SW 1271 (cell line): ENCODE measurements at regions not wholly inside any gene's neighbourhood (a gene's known extent, or its start where the extent isn't known, plus 50 kb on each side); places are given as distances from the start of the nearest gene placed in this dataset.

Experiments used
- DNase-seq, 2 experiments: peaks; one replicate each; lab custom pipeline; 2025; lab: John Stamatoyannopoulos, UW

DNA sequence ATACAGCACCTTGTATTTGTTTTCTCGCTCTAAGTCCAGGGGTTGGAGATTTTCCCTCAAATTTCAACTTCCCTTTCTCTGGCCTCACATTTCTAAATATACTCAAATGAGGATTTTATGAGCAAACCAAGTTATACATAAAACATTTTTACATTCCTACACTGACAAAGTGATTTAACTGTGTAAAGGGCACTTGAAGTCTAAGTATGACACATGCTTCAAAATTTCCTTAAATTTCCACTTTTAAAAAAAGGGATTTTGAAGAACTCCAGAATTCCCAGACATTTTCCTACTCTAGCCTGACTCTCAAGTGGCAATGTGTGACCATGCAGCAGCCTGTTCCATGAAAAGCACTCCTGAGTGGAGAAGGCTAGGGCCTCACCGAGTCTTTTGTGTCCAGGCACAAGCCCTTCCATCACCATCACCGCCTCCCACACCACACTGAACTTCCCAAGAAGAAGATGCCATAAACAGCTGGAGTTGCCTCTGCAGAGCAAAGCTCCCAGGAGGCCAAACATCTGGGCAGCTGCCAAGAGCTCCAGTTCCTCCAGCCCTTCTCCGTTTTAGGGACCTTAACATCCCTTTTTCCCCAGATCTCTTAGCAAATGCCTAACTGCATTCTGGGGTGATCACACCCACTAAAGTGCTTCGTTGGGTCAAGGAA lies 68.9 kb downstream of the NCR2 start:
- DNase-seq, result no peak

- no peak for DNase-seq
Observed at GRCh38 chr6:41405941-41406727, 70.7 kb downstream of the NCR2 start.

- no peak for DNase-seq
Observed at GRCh38 chr6:41406728-41407489, 71.5 kb downstream of the NCR2 start.

GRCh38 chr6:41408576-41408975 lies 73.2 kb downstream of the NCR2 start:
- no peak for DNase-seq

DNA sequence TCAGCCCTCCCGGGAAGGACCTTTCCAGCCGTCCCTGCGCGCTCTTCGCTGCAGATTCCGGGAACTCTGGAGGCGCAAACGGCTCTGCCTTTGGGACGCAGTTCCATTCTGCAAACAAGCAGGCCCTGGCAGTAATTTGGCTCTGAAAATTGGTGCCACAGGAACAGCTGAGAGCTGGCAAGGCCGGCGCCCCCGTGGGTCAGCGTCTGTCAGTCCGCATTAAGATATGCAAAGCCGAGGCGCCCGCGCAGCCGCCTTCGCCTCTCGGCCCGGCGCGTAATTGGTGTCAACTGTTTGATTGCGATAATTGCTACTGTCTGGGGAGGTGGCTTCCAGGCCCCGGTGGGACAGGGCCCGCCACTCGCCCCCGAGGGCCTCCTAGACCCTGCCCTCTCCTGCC lies 73.6 kb downstream of the NCR2 start:
- DNase-seq, result no peak

- DNase-seq, result no peak
Observed at GRCh38 chr6:41409489-41409888, 74.1 kb downstream of the NCR2 start.

DNA sequence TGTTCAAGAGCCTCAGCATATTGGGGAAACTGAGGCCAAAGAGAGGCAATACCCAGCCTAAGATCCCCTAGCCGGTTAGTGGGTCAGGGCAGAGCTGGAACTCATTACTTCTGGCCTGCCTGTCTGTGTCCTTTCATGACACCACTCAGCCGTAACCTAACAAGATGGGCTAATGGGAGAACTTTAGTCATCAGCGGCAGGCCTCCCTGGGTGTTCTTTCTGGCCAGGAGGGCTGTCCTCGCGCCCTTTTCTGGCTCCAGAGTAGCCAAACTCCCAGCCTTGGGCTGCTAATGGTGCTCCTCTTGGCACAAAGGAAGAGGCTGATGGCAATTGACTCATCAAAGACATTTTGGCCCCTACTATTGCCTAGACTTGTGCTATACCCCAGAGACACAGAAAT lies 76.6 kb downstream of the NCR2 start:
- no peak for DNase-seq

DNA sequence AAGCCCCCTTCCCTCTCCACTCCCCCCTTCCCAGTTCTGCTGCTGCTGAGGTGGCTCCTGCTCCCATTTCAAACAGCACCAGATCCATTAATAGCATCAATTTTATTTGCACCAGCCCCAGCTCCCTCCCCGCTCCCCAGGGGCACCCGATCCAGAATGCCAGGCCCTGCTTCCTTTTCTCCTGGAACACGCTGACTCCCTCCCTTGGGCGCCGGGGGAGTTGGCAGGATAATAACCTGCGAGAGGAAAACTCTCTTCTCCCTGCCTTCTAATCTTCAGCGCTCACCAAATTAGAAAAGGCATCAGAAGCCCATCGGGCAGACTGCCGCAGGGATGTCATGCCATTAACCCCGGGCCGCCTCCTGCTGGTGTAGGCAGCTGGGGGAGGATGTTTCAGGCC lies 77.8 kb downstream of the NCR2 start:
- DNase-seq, result no peak

DNA sequence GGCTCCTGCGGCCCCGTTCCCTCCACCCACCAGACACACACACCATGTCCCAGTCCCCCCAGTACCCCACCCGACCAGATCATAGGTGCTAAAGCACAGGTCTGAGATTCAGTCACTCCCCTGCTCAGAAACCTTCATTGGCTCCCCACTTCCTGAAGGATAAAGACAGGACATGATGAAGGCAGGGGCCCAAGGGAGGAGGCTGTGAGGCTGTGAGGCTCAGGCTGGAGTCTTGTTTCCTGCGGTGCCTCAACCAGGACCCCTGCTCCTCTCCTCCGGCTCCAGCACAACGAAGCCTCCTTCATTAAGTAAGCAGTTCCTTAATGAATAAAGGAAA lies 81.1 kb downstream of the NCR2 start:
- DNase-seq, result no peak

DNA sequence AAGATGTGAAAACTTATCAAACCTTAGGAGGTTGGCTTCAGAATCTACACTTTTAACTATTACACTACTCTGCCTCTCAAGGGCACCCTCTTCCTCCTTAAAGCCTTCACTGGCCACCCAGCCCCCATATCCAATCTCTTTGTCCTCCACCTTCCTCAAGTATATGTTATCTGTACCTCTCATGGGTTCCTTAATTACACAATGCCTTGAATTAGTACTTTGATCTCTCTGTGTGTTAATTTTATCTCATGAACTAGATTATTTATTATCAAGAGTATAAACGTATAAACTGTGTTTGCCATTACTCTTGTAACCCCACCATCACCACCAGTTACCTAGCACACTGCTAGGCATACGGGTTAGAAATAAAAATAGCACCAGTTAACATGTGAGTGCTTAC lies 83.3 kb downstream of the NCR2 start:
- DNase-seq, result no peak

- no peak for DNase-seq
Observed at GRCh38 chr6:41419385-41419784, 84.0 kb downstream of the NCR2 start.

- no peak for DNase-seq
Observed at GRCh38 chr6:41420186-41420585, 84.8 kb downstream of the NCR2 start.

DNA sequence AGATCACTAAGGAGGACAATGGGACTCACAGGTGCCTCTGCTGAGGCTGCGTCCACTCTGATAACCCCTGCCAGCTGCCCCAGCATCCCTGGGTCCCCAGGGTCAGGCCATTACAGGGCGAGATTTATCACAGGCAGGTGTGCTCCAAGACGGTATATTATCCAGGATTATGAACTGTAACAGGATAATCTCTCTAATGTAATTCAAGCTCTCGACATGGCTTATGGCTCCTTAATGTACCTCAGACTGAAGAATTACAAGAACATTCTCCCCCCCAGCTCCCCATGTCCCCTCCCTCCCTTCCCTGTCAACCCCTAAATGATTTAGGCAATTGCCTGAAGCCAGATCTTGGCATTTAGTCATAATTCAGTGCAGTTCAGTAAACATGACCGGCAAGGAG lies 86.8 kb downstream of the NCR2 start:
- no peak for DNase-seq

DNA sequence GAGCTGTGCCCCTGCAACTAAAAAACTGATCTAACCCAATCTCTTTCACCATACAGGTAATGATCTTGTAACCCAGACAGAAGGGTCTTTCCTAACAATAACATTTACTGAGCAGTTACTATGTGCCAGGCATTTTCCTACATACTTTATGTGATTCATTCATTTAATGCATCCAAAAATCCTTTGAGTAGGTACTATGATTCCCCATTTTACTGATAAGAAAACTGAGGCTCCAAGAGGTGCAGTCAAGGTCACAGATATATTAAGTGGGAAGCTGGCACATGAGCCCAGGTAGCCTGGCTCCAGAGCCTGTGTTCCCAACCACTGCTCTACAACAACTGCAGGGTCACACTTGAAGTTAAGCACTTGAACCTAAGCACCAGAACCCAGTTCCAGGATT lies 87.6 kb downstream of the NCR2 start:
- DNase-seq, result no peak

DNA sequence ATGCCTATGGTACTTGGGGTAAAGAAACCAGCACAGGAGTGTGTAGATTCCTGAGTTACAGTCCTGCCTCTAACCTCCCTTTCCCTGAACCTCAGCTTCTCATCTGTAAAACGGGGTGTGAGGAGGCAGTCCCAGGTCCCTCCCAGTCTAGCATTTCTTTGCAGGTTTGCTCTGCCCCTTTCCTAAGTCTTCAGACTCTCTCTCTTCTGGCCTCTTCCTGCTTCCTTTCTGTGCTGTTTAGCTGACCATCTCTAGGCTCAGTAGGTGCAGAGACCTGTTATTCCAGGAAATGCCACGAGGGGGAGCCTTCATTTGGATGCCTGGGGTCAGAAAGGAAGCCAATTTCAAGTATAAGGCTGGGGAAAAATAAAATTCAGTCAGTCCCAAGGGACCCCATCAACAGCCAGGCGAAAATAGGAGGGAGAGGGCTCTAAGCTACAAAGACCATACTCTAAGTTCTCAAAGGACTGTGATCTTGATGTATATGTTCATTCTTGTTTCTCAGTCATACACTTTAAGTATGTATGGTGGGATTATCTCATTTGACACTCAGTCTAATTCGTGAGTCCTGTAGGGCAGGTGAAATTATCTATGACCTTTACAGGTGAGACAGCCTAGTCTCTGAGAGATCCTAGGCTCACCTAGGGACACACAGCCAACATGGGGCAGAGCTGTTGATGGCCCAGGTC lies 89.1 kb downstream of the NCR2 start:
- DNase-seq, result peak; percentile 14 to 69

- no peak for DNase-seq
Observed at GRCh38 chr6:41425511-41425910, 90.1 kb downstream of the NCR2 start.

DNA sequence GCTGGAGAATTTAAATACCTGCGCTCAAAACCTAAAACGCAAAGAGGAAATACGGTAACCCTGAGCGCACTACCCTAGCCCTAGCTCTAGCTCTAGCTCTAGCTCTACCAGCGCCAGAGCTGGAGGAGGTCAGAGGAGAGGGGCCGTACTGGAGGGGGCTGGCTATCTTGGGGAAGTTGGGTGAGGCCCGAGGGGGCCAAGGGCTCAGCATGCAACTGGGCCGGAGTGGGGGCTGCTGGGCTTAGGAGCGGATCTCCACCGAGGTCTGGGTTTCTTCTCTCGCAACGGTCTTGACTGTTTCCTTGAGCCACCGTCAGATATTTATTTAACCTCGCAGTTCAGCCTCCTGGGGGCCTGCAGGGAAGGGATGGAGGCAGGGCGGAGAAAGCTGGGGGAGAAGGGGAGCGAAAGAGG lies 91.0 kb downstream of the NCR2 start:
- DNase-seq, result no peak

- no peak for DNase-seq
Observed at GRCh38 chr6:41426888-41427641, 91.7 kb downstream of the NCR2 start.

GRCh38 chr6:41427642-41428335 lies 92.4 kb downstream of the NCR2 start:
- DNase-seq, result no peak

GRCh38 chr6:41428336-41428995 lies 93.1 kb downstream of the NCR2 start:
- no peak for DNase-seq

DNA sequence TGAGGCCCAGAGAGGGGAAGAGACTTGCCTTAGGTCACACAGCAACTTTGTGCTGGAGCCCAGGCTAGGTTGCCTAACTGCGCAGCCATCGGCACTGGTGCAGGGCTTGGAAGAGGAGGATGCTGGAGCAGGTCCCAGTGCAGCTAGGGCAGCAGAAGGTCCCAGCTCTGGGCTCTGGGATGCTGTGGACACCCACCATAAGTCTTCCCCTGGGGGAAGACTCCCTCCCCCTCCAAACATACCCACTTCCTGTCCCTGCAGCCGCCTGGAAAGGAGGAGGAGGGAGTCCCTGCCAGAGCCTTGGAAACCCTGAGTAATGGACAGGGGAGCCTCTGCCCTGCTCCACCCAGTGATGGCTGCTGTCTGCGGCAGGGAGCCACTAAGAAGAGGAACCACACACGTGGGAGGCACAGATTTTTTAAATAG lies 93.6 kb downstream of the NCR2 start:
- no peak for DNase-seq
